Astrocyte of the spinal cord (primary cell): ENCODE measurements at regions not wholly inside any gene's neighbourhood (a gene's known extent, or its start where the extent isn't known, plus 50 kb on each side); places are given as distances from the start of the nearest gene placed in this dataset.

Source experiments
- DNase-seq: peaks from one replicate; pipeline ENCODE4 v3.0.0; 2011; ENCODE audit warnings: low read depth, low spot score
- H3K4me3 ChIP-seq: 2 replicates; pipeline ENCODE4 v1.5.1; 2011; ENCODE audit warnings: low read depth, mild to moderate bottlenecking, low read length, moderate library complexity
- CTCF ChIP-seq: IDR thresholded peaks from 2 replicates; pipeline ENCODE4 v1.5.1; 2012; ENCODE audit warnings: low read depth, mild to moderate bottlenecking, low read length, inconsistent platforms
- in situ Hi-C: cut with HindIII; loops from 2 replicates; pipeline ENCODE4 v1.10.0; 2017; ENCODE audit warnings: low sequenced_read_pairs

GRCh38 chr6:149164199-149164750 is 153.2 kb upstream of the TAB2 start:
- no peak overlapping the region for H3K4me3 ChIP-seq
- in situ Hi-C loops = no loop called here
- no peak for TF ChIP-seq CTCF
- peak; percentile 45 for DNase-seq

GRCh38 chr6:149166336-149166735 is 151.2 kb upstream of the TAB2 start:
- TF ChIP-seq CTCF = no peak
- H3K4me3 ChIP-seq = no peak overlapping the region
- no peak for DNase-seq
- in situ Hi-C loops = no loop called here

- no peak overlapping the region for H3K4me3 ChIP-seq
- in situ Hi-C loops = no loop called here
- no peak for TF ChIP-seq CTCF
- DNase-seq = peak; percentile 45
Measured at GRCh38 chr6:149166747-149167146, 150.8 kb upstream of the TAB2 start.

- in situ Hi-C loops = no loop called here
- no peak for DNase-seq
- H3K4me3 ChIP-seq = no peak overlapping the region
- no peak for TF ChIP-seq CTCF
Measured at GRCh38 chr6:149168968-149169367, 148.5 kb upstream of the TAB2 start.

- no peak for TF ChIP-seq CTCF
- no peak overlapping the region for H3K4me3 ChIP-seq
- peak; percentile 35 for DNase-seq
- in situ Hi-C loops = no loop called here
Measured at GRCh38 chr6:149169761-149170511, 147.6 kb upstream of the TAB2 start.

- DNase-seq = no peak
- no peak overlapping the region for H3K4me3 ChIP-seq
- TF ChIP-seq CTCF = no peak
- in situ Hi-C loops = no loop called here
Measured at GRCh38 chr6:149170564-149171452, 146.7 kb upstream of the TAB2 start.
